Neural progenitor cell (in vitro differentiated cells): ENCODE measurements at regions not wholly inside any gene's neighbourhood (a gene's known extent, or its start where the extent isn't known, plus 50 kb on each side); places are given as distances from the start of the nearest gene placed in this dataset.

ENCODE experiments used
- DNase-seq: peaks from one replicate; pipeline ENCODE4 v3.0.0-alpha.2; 2016; ENCODE audit warnings: low spot score
- H2AFZ ChIP-seq: fragments of 200-600 bp; sonication (generic); replicated peaks from 2 replicates; pipeline ENCODE4 v1.6.1; 2016; ENCODE audit warnings: antibody characterized with exemption
- H3F3A ChIP-seq: fragments of 200-600 bp; sonication (generic); 2 replicates; pipeline ENCODE4 v1.6.1; 2016; ENCODE audit warnings: antibody characterized with exemption, low read depth
- H3K27ac ChIP-seq: fragments of 200-600 bp; sonication (generic); 2 replicates; pipeline ENCODE4 v1.5.1; 2016; ENCODE audit warnings: mild to moderate bottlenecking
- H3K27me3 ChIP-seq: fragments of 200-600 bp; sonication (generic); 2 replicates; pipeline ENCODE4 v1.6.1; 2016; ENCODE audit warnings: mild to moderate bottlenecking, moderate library complexity
- H3K36me3 ChIP-seq: fragments of 200-600 bp; sonication (generic); 2 replicates; pipeline ENCODE4 v1.5.1; 2016
- H3K4me1 ChIP-seq: fragments of 200-600 bp; sonication (generic); 2 replicates; pipeline ENCODE4 v1.6.1; 2016; ENCODE audit warnings: mixed run types
- H3K4me2 ChIP-seq: fragments of 200-600 bp; sonication (generic); 2 replicates; pipeline ENCODE4 v1.6.1; 2016
- H3K4me3 ChIP-seq: fragments of 200-600 bp; sonication (generic); 2 replicates; pipeline ENCODE4 v1.5.1; 2016
- H3K79me2 ChIP-seq: fragments of 200-600 bp; sonication (generic); 2 replicates; pipeline ENCODE4 v1.6.1; 2016; ENCODE audit warnings: low read depth
- H3K9ac ChIP-seq: fragments of 200-600 bp; sonication (generic); 2 replicates; pipeline ENCODE4 v1.6.1; 2016
- H3K9me3 ChIP-seq: fragments of 200-600 bp; sonication (generic); 2 replicates; pipeline ENCODE4 v1.5.1; 2016; ENCODE audit warnings: low read depth
- H4K20me1 ChIP-seq: fragments of 200-600 bp; sonication (generic); 2 replicates; pipeline ENCODE4 v1.6.1; 2016; ENCODE audit warnings: low read depth
- H3K27ac Mint-ChIP-seq: 3 replicates; pipeline ENCODE4 v1.8.0; 2021; ENCODE audit warnings: mixed read lengths
- H3K27me3 Mint-ChIP-seq: 2 replicates; pipeline ENCODE4 v1.8.0; 2022; ENCODE audit warnings: low read depth, mild to moderate bottlenecking, inconsistent platforms, moderate library complexity, mixed read lengths; ENCODE audit not compliant: insufficient read depth
- H3K36me3 Mint-ChIP-seq: 3 replicates; pipeline ENCODE4 v1.8.0; 2021; ENCODE audit warnings: mixed read lengths
- H3K4me1 Mint-ChIP-seq: 3 replicates; pipeline ENCODE4 v1.8.0; 2021; ENCODE audit warnings: mixed read lengths
- H3K4me3 Mint-ChIP-seq: 3 replicates; pipeline ENCODE4 v1.8.0; 2021; ENCODE audit warnings: mild to moderate bottlenecking, moderate library complexity, mixed read lengths
- H3K9me3 Mint-ChIP-seq: 3 replicates; pipeline ENCODE4 v1.8.0; 2020; ENCODE audit warnings: mixed read lengths
- CTCF ChIP-seq: fragments of 200-600 bp; sonication (generic); IDR thresholded peaks from 2 replicates; pipeline ENCODE4 v1.5.1; 2017; ENCODE audit warnings: antibody characterized with exemption, mild to moderate bottlenecking
- EZH2 ChIP-seq: fragments of 200-600 bp; sonication (generic); IDR thresholded peaks from 2 replicates; pipeline ENCODE4 v1.6.1; 2017; ENCODE audit warnings: antibody characterized with exemption, mild to moderate bottlenecking, moderate library complexity
- EZH2phosphoT487 ChIP-seq: fragments of 200-600 bp; sonication (generic); IDR thresholded peaks from 2 replicates; pipeline ENCODE4 v1.6.1; 2017; ENCODE audit warnings: antibody characterized with exemption

- H3K36me3 ChIP-seq: no peaks in the 10 kb centered on the region
- peaks cover 3% of the 10 kb centered on the region for H3K4me1 ChIP-seq
- no peak overlapping the region for H3K4me3 Mint-ChIP-seq
- no peaks in the 10 kb centered on the region for H3K79me2 ChIP-seq
- no peak for DNase-seq
- H3K4me1 Mint-ChIP-seq: peaks cover 2% of the 10 kb centered on the region
- no peaks in the 10 kb centered on the region for H3K27me3 ChIP-seq
- no peaks in the 10 kb centered on the region for H3K9me3 Mint-ChIP-seq
- no peaks in the 10 kb centered on the region for H4K20me1 ChIP-seq
- no peaks in the 10 kb centered on the region for H3K36me3 Mint-ChIP-seq
- peaks cover 4% of the 10 kb centered on the region for H3K27me3 Mint-ChIP-seq
- no peak overlapping the region for H3K27ac ChIP-seq
- H3K9me3 ChIP-seq: no peaks in the 10 kb centered on the region
- no peak overlapping the region for H3K9ac ChIP-seq
- no peak overlapping the region for H2AFZ ChIP-seq
- no peak overlapping the region for H3K27ac Mint-ChIP-seq
- H3K4me2 ChIP-seq: no peak overlapping the region
- no peaks in the 10 kb centered on the region for H3F3A ChIP-seq
- TF ChIP-seq CTCF (no peak), EZH2 (no peak)
- no peak overlapping the region for H3K4me3 ChIP-seq
These were observed 86.3 kb downstream of the MDH1 start for GRCh38 chr2:63675026-63675425.

GRCh38 chr2:63676135-63676534 is 87.4 kb downstream of the MDH1 start:
- H3K36me3 ChIP-seq: no peaks in the 10 kb centered on the region
- H3K4me3 ChIP-seq: no peak overlapping the region
- no peaks in the 10 kb centered on the region for H3K79me2 ChIP-seq
- H3K4me2 ChIP-seq: no peak overlapping the region
- H2AFZ ChIP-seq: no peak overlapping the region
- H3K9me3 ChIP-seq: no peaks in the 10 kb centered on the region
- Mint-ChIP-seq H3K4me1 (peaks cover 5% of the 10 kb centered on the region), H3K9me3 (no peaks in the 10 kb centered on the region), H3K4me3 (no peak overlapping the region), H3K36me3 (no peaks in the 10 kb centered on the region), H3K27ac (no peak overlapping the region), H3K27me3 (peaks cover 4% of the 10 kb centered on the region)
- TF ChIP-seq CTCF (no peak), EZH2 (no peak), EZH2phosphoT487 (no peak)
- no peak for DNase-seq
- H3K27me3 ChIP-seq: no peaks in the 10 kb centered on the region
- no peak overlapping the region for H3K9ac ChIP-seq
- no peaks in the 10 kb centered on the region for H3F3A ChIP-seq
- no peaks in the 10 kb centered on the region for H4K20me1 ChIP-seq
- no peak overlapping the region for H3K27ac ChIP-seq
- peaks cover 3% of the 10 kb centered on the region for H3K4me1 ChIP-seq

- peak overlapping the region; percentile 74 for H2AFZ ChIP-seq
- no peaks in the 10 kb centered on the region for H3K27me3 ChIP-seq
- Mint-ChIP-seq H3K36me3 (no peaks in the 10 kb centered on the region), H3K4me3 (no peak overlapping the region), H3K9me3 (no peaks in the 10 kb centered on the region), H3K4me1 (peaks cover 5% of the 10 kb centered on the region), H3K27me3 (peaks cover 2% of the 10 kb centered on the region), H3K27ac (no peak overlapping the region)
- no peak overlapping the region for H3K9ac ChIP-seq
- H3K79me2 ChIP-seq: no peaks in the 10 kb centered on the region
- peaks cover 3% of the 10 kb centered on the region for H3K4me1 ChIP-seq
- no peak overlapping the region for H3K27ac ChIP-seq
- H4K20me1 ChIP-seq: no peaks in the 10 kb centered on the region
- no peaks in the 10 kb centered on the region for H3K9me3 ChIP-seq
- no peak for TF ChIP-seq CTCF
- no peak for TF ChIP-seq EZH2phosphoT487
- TF ChIP-seq EZH2: no peak
- no peaks in the 10 kb centered on the region for H3F3A ChIP-seq
- no peak overlapping the region for H3K4me3 ChIP-seq
- no peak overlapping the region for H3K4me2 ChIP-seq
- DNase-seq: no peak
- H3K36me3 ChIP-seq: no peaks in the 10 kb centered on the region
These were observed 89.3 kb downstream of the MDH1 start for GRCh38 chr2:63678085-63678484.

GRCh38 chr2:63678551-63678950 is 89.8 kb downstream of the MDH1 start:
- H3K27me3 ChIP-seq: no peaks in the 10 kb centered on the region
- Mint-ChIP-seq H3K36me3 (no peaks in the 10 kb centered on the region), H3K4me3 (no peak overlapping the region), H3K4me1 (peaks cover 5% of the 10 kb centered on the region), H3K27me3 (peaks cover 2% of the 10 kb centered on the region), H3K27ac (no peak overlapping the region), H3K9me3 (no peaks in the 10 kb centered on the region)
- H4K20me1 ChIP-seq: no peaks in the 10 kb centered on the region
- H3K9me3 ChIP-seq: no peaks in the 10 kb centered on the region
- H3K4me1 ChIP-seq: peaks cover 3% of the 10 kb centered on the region
- no peak overlapping the region for H3K9ac ChIP-seq
- H3K4me3 ChIP-seq: no peak overlapping the region
- H3K4me2 ChIP-seq: no peak overlapping the region
- H2AFZ ChIP-seq: peak overlapping the region; percentile 74
- no peaks in the 10 kb centered on the region for H3F3A ChIP-seq
- H3K79me2 ChIP-seq: no peaks in the 10 kb centered on the region
- TF ChIP-seq EZH2 (no peak), CTCF (no peak), EZH2phosphoT487 (no peak)
- no peak for DNase-seq
- no peaks in the 10 kb centered on the region for H3K36me3 ChIP-seq
- no peak overlapping the region for H3K27ac ChIP-seq
